Breast epithelium (tissue), 4 donors: ENCODE measurements at regions not wholly inside any gene's neighbourhood (a gene's known extent, or its start where the extent isn't known, plus 50 kb on each side); places are given as distances from the start of the nearest gene placed in this dataset.

Experiments
- DNase-seq, 2 donors: peaks; one replicate each; pipeline ENCODE4 v3.0.0-alpha.2; 2019; ENCODE audit warnings: low spot score in 2 of 2
- H3K27ac ChIP-seq, 2 donors: fragments of 200-600 bp; sonication (generic) in 1 of 2; one replicate each; pipeline ENCODE4 v1.5.1; 2016 to 2019; ENCODE audit warnings: mild to moderate bottlenecking in 1 of 2
- H3K27me3 ChIP-seq, 2 donors: fragments of 200-600 bp; sonication (generic) in 1 of 2; one replicate each; pipeline versions ENCODE4 v1.5.1 to v1.6.0; 2017 to 2019; ENCODE audit warnings: control low read depth in 1 of 2, mild to moderate bottlenecking in 1 of 2
- H3K36me3 ChIP-seq: fragments of 200-600 bp; one replicate; pipeline ENCODE4 v1.5.1; 2019
- H3K4me1 ChIP-seq, 2 donors: fragments of 200-600 bp; sonication (generic); one replicate each; pipeline ENCODE4 v1.5.1; 2016 to 2019; ENCODE audit warnings: control low read depth in 1 of 2
- H3K4me3 ChIP-seq, 3 donors: fragments of 200-600 bp; sonication (generic); 1 replicate in 2 of 3; 2 replicates in 1 of 3; pipeline ENCODE4 v1.5.1; 2016 to 2019; ENCODE audit warnings: mild to moderate bottlenecking in 3 of 3, moderate library complexity in 2 of 3
- H3K9me3 ChIP-seq, 2 donors: fragments of 200-600 bp; sonication (generic) in 1 of 2; one replicate each; pipeline ENCODE4 v1.5.1; 2016 to 2019; ENCODE audit warnings: control low read depth in 1 of 2
- POLR2A ChIP-seq: fragments of 450-650 bp; IDR thresholded peaks from one replicate; pipeline ENCODE4 v1.6.1; 2016; ENCODE audit warnings: antibody characterized with exemption, mild to moderate bottlenecking, moderate library complexity
- POLR2AphosphoS5 ChIP-seq, 3 donors: sonication (generic); formaldehyde crosslinking; IDR thresholded peaks; one replicate each; pipeline ENCODE4 v1.6.1; 2017; ENCODE audit warnings: antibody characterized with exemption in 3 of 3
- intact Hi-C: fragments of 100-400 bp; cut with DNase I; formaldehyde crosslinking; loops from one replicate; pipeline ENCODE4 v1.15.1; 2023; ENCODE audit warnings: low total_unique reads
- TF ChIP-seq, protein P1 (sequence below), 3 donors: fragments of 450-650 bp; IDR thresholded peaks; one replicate each; pipeline ENCODE4 v1.5.1; 2016 to 2017; ENCODE audit warnings: antibody characterized with exemption in 3 of 3, mild to moderate bottlenecking in 3 of 3, moderate library complexity in 3 of 3

DNA sequence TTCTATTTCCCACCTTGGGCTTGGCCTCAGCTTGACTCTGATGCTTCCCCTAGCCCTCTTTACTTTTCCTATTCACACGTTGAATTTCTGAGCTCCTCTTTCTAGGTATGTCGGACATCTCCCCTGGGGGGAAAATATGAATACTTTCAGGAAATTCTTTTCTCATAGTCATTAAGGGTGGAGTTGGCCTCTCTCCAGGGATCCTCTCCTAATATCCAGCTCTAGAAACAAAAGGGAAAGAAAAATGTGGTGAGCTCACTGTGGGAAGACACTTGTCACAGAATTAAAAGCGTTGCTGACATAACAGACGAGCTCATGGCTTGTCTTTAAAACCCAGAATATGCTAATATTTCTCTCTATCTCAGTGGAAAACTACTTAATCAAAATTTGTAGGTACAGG is 132.7 kb upstream of the MEX3C start:
- no peak overlapping the region for H3K27ac ChIP-seq
- no peaks in the 10 kb centered on the region for H3K4me1 ChIP-seq
- H3K27me3 ChIP-seq: no peaks in the 10 kb centered on the region
- no peaks in the 10 kb centered on the region for H3K9me3 ChIP-seq
- intact Hi-C loops: no loop called here
- no peak overlapping the region for H3K4me3 ChIP-seq
- TF ChIP-seq POLR2A (no peak), POLR2AphosphoS5 (IDR thresholded peaks at IDR 0.05) (no peak)
- TF ChIP-seq, protein P1, sequence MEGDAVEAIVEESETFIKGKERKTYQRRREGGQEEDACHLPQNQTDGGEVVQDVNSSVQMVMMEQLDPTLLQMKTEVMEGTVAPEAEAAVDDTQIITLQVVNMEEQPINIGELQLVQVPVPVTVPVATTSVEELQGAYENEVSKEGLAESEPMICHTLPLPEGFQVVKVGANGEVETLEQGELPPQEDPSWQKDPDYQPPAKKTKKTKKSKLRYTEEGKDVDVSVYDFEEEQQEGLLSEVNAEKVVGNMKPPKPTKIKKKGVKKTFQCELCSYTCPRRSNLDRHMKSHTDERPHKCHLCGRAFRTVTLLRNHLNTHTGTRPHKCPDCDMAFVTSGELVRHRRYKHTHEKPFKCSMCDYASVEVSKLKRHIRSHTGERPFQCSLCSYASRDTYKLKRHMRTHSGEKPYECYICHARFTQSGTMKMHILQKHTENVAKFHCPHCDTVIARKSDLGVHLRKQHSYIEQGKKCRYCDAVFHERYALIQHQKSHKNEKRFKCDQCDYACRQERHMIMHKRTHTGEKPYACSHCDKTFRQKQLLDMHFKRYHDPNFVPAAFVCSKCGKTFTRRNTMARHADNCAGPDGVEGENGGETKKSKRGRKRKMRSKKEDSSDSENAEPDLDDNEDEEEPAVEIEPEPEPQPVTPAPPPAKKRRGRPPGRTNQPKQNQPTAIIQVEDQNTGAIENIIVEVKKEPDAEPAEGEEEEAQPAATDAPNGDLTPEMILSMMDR (IDR thresholded peaks at IDR 0.05): no peak
- H3K36me3 ChIP-seq: no peaks in the 10 kb centered on the region
- peak in 1 of 2 donors; percentile 40 for DNase-seq

DNA sequence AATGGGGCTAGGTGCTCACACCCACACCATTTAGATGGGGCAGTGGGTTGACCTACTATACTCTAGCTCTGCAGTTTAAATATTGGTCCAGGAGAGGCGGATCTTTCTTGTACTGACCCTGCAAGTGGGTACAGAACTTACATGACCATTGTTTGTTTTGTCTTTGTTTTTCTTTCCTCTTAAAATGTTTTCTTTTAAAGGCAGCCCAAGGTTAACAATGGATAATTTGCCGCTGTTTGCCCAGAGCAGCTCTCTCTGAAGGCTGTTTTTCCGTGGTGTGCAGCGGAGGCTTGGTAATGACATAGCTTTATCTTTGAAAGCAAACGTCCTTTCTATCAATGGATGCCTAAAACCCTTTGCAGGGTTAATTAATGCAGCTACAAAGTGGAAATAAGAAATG is 133.3 kb upstream of the MEX3C start:
- no peak for DNase-seq
- Histone ChIP-seq H3K4me3 (no peak overlapping the region), H3K4me1 (no peaks in the 10 kb centered on the region), H3K36me3 (no peaks in the 10 kb centered on the region), H3K27ac (no peak overlapping the region), H3K27me3 (no peaks in the 10 kb centered on the region), H3K9me3 (no peaks in the 10 kb centered on the region)
- intact Hi-C loops: no loop called here
- TF ChIP-seq POLR2A (no peak), POLR2AphosphoS5 (IDR thresholded peaks at IDR 0.05) (no peak)
- TF ChIP-seq, protein P1 (IDR thresholded peaks at IDR 0.05): no peak

DNA sequence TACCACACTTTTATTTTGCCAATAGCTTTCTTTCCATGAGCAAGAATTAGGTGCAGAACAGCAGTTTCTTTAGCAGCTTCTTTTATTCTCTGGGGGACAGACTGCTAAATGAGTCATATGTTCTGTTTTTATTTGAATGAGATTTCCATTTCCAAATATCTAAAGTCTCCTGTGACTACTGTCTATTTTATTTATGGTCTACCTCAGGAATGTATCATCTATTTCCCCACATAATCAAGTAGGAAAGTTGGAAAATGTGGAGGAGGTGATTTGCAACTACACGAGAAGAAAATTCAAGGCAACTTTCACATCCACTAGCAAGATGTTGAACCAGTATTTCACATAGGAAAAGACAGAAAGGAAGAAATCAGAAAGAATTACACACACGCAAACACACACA is 139.9 kb upstream of the MEX3C start:
- no peaks in the 10 kb centered on the region for H3K9me3 ChIP-seq
- H3K27me3 ChIP-seq: no peaks in the 10 kb centered on the region
- no peak overlapping the region for H3K27ac ChIP-seq
- TF ChIP-seq, protein P1 (IDR thresholded peaks at IDR 0.05): no peak
- TF ChIP-seq POLR2A (no peak), POLR2AphosphoS5 (IDR thresholded peaks at IDR 0.05) (no peak)
- no peak for DNase-seq
- H3K36me3 ChIP-seq: no peaks in the 10 kb centered on the region
- intact Hi-C loops: no loop called here
- H3K4me3 ChIP-seq: no peak overlapping the region
- no peaks in the 10 kb centered on the region for H3K4me1 ChIP-seq

DNA sequence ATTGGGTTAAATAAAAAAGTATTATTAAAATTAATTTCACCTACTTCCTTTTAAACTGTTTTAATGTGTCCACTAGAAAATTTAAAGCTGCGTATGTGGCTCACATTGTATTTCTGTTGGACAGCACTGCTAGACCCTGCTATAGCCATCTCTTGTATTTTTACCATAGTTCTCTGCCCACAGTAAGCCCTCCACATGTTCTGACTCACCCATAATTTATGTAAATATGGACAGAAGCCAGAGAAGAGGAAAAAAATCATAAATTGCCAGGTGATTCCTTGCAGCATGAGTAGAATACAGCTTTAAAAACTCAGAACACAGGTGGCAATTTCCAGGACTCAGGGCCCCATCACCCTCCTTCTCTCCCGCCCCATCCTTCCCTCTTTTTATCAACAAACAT is 142.4 kb upstream of the MEX3C start:
- no peak for TF ChIP-seq POLR2AphosphoS5 (IDR thresholded peaks at IDR 0.05)
- no peak for TF ChIP-seq POLR2A
- TF ChIP-seq, protein P1 (IDR thresholded peaks at IDR 0.05): no peak
- no peak for DNase-seq
- Histone ChIP-seq H3K9me3 (no peaks in the 10 kb centered on the region), H3K27ac (no peak overlapping the region), H3K36me3 (no peaks in the 10 kb centered on the region), H3K27me3 (no peaks in the 10 kb centered on the region), H3K4me3 (no peak overlapping the region), H3K4me1 (no peaks in the 10 kb centered on the region)
- intact Hi-C loops: no loop called here

DNA sequence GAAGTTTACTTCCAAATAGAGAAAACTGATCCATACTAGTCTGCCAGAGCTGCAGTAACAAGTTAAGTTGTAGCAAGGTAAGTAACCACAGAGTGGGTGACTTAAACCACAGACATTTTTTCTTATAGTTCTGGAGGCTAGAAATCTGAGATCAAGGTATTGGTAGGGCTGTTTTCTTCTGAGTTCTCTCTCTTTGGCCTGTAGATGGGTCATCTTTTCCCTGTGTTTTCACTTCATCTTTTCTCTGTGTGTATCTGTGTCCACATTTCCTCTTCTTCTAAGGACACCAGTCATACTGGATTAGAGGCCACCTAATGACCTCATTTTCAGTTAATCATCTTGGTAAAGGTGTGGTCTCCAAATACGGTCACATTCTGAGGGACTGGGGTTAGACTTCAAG is 142.9 kb upstream of the MEX3C start:
- H3K4me3 ChIP-seq: no peak overlapping the region
- intact Hi-C loops: no loop called here
- H3K9me3 ChIP-seq: no peaks in the 10 kb centered on the region
- DNase-seq: no peak
- H3K27me3 ChIP-seq: no peaks in the 10 kb centered on the region
- no peaks in the 10 kb centered on the region for H3K36me3 ChIP-seq
- H3K4me1 ChIP-seq: no peaks in the 10 kb centered on the region
- no peak overlapping the region for H3K27ac ChIP-seq
- no peak for TF ChIP-seq POLR2AphosphoS5 (IDR thresholded peaks at IDR 0.05)

DNA sequence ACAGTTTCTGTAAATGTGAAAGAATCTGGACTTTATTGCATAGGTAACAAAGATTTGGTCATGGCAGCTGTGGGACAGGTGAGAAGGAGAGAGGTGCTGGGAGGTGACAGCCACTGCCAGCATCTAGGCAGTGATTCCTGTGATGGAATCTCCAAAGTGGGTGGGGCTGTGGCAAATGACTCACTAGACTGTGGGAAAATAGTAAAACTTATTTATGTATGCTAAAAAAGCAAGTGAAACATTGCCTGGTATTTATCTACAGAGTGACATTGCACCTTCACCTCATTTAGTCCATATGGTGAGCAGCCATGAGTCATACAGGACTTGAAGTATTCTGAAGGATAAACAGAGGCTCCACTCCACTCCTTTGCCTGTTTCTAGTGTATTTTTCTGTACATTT is 145.3 kb upstream of the MEX3C start:
- Histone ChIP-seq H3K4me3 (no peak overlapping the region), H3K9me3 (no peaks in the 10 kb centered on the region), H3K4me1 (no peaks in the 10 kb centered on the region), H3K27me3 (no peaks in the 10 kb centered on the region), H3K36me3 (no peaks in the 10 kb centered on the region), H3K27ac (no peak overlapping the region)
- intact Hi-C loops: no loop called here
- no peak for DNase-seq
- TF ChIP-seq, protein P1 (IDR thresholded peaks at IDR 0.05): no peak
- TF ChIP-seq POLR2A (no peak), POLR2AphosphoS5 (IDR thresholded peaks at IDR 0.05) (no peak)
